PC-9 (cell line): ENCODE measurements at regions not wholly inside any gene's neighbourhood (a gene's known extent, or its start where the extent isn't known, plus 50 kb on each side); places are given as distances from the start of the nearest gene placed in this dataset.

ENCODE experiments used
- CTCF ChIP-seq: fragments of 200-600 bp; sonication (generic); conservative IDR thresholded peaks from 2 replicates; pipeline ENCODE4 v1.6.1; 2017; ENCODE audit warnings: mixed run types, antibody characterized with exemption, mild to moderate bottlenecking, moderate library complexity
- EZH2 ChIP-seq: fragments of 200-600 bp; sonication (generic); IDR thresholded peaks from 2 replicates; pipeline ENCODE4 v1.8.0; 2017; ENCODE audit warnings: antibody characterized with exemption, low read depth

GRCh38 chrX:25872786-25873185, 265.4 kb upstream of the MAGEB18 start:
- no peak for TF ChIP-seq EZH2
- no peak for TF ChIP-seq CTCF
